ENCODE measurements at regions not wholly inside any gene's neighbourhood (a gene's known extent, or its start where the extent isn't known, plus 50 kb on each side); places are given as distances from the start of the nearest gene placed in this dataset.

- Histone ChIP-seq H3K27ac (no peak overlapping the region), H3K4me3 (no peak overlapping the region)
- no peak for TF ChIP-seq CTCF (IDR thresholded peaks at IDR 0.05)
- DNase-seq (ENCODE audit: low spot score): no peak
Measured at GRCh38 chr5:155867522-155868088, 459.4 kb upstream of the SGCD start.

- H3K27ac ChIP-seq: no peak overlapping the region
- no peak for TF ChIP-seq CTCF (IDR thresholded peaks at IDR 0.05)
- DNase-seq (ENCODE audit: low spot score): no peak
- no peak overlapping the region for H3K4me3 ChIP-seq
Measured at GRCh38 chr5:155870636-155871035, 456.3 kb upstream of the SGCD start.

- no peak for TF ChIP-seq CTCF (IDR thresholded peaks at IDR 0.05)
- Histone ChIP-seq H3K27ac (no peak overlapping the region), H3K4me3 (no peak overlapping the region)
- DNase-seq (ENCODE audit: low spot score): no peak
Measured at GRCh38 chr5:155871623-155872022, 455.3 kb upstream of the SGCD start.

- no peak overlapping the region for H3K4me3 ChIP-seq
- TF ChIP-seq CTCF (IDR thresholded peaks at IDR 0.05): no peak
- H3K27ac ChIP-seq: no peak overlapping the region
- no peak for DNase-seq (ENCODE audit: low spot score)
Measured at GRCh38 chr5:155872629-155873220, 454.2 kb upstream of the SGCD start.

- Histone ChIP-seq H3K4me3 (no peak overlapping the region), H3K27ac (no peak overlapping the region)
- TF ChIP-seq CTCF (IDR thresholded peaks at IDR 0.05): no peak
- no peak for DNase-seq (ENCODE audit: low spot score)
Measured at GRCh38 chr5:155878991-155879575, 447.9 kb upstream of the SGCD start.

- no peak for DNase-seq (ENCODE audit: low spot score)
- no peak overlapping the region for H3K4me3 ChIP-seq
- no peak for TF ChIP-seq CTCF (IDR thresholded peaks at IDR 0.05)
Measured at GRCh38 chr5:155884041-155884440, 442.9 kb upstream of the SGCD start.

GRCh38 chr5:155885199-155885598 lies 441.8 kb upstream of the SGCD start:
- DNase-seq (ENCODE audit: low spot score): no peak
- no peak overlapping the region for H3K27ac ChIP-seq
- no peak overlapping the region for H3K4me3 ChIP-seq
- TF ChIP-seq CTCF (IDR thresholded peaks at IDR 0.05): no peak

More at GRCh38 chr5:155884041-155884440, 442.9 kb upstream of the SGCD start:
- no peak overlapping the region for H3K27ac ChIP-seq
